ENCODE measurements at regions not wholly inside any gene's neighbourhood (a gene's known extent, or its start where the extent isn't known, plus 50 kb on each side); places are given as distances from the start of the nearest gene placed in this dataset.

DNA sequence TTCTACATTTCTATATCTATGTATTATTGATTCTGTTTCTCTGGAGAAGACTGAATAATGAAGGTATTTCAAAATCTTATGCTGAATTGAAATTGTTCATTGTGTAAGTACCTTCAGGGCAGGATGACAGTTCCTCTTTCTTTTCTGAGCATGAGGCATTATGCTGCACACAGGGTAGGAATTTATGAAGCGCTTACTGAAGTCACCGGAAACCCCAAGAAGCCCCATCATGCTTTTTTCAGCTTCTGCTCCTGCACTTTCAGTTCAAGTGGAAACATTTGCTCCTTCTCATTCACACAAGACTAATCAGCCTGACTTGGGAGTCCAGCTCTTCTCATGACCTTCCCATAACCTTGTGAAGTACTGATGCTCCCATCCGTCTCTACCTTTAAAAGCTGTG lies 314.7 kb upstream of the SORL1-AS1 start:
- in situ Hi-C loops (cut with HindIII; ENCODE audit: extremely low pct_ligation_motif_present, low pct_unique_long_range_greater_than_20kb) (no loop called here), intact Hi-C loops (cut with micrococcal nuclease; ENCODE audit: unreplicated experiment) (no loop called here)
- CTCF ChIA-PET (ENCODE audit: low intra/inter-chr PET ratio, low total read pairs), result no interaction called here
- TF ChIP-seq SOX5 (CRISPR knock-in tag; IDR thresholded peaks at IDR 0.05; ENCODE audit: borderline replicate concordance) (no peak), ZNF484 (CRISPR knock-in tag; IDR thresholded peaks at IDR 0.05; ENCODE audit: borderline replicate concordance, low read depth) (no peak), ZC3H13 (CRISPR knock-in tag; IDR thresholded peaks at IDR 0.05) (no peak), ZNF619 (CRISPR knock-in tag; IDR thresholded peaks at IDR 0.05) (no peak), NR3C1 (CRISPR knock-in tag; IDR thresholded peaks at IDR 0.05) (no peak), GLI4 (CRISPR knock-in tag; IDR thresholded peaks at IDR 0.05; ENCODE audit: borderline replicate concordance) (no peak), TOE1 (CRISPR knock-in tag; IDR thresholded peaks at IDR 0.05) (no peak), NFE2L1 (CRISPR knock-in tag; IDR thresholded peaks at IDR 0.05; ENCODE audit: borderline replicate concordance) (no peak), POLR2AphosphoS5 (IDR thresholded peaks at IDR 0.05; ENCODE audit: low read depth, low read length) (no peak), ZFP37 (CRISPR knock-in tag; IDR thresholded peaks at IDR 0.05; ENCODE audit: borderline replicate concordance) (no peak), ZBTB7B (CRISPR knock-in tag; IDR thresholded peaks at IDR 0.05) (no peak), ZNF550 (CRISPR knock-in tag; IDR thresholded peaks at IDR 0.05; ENCODE audit: borderline replicate concordance) (no peak), POLR2A (IDR thresholded peaks at IDR 0.05; ENCODE audit: insufficient read depth in 1 of 2, low read depth in 2 of 2, low read length in 2 of 2) (no peak)
- TF ChIP-seq, protein P1, sequence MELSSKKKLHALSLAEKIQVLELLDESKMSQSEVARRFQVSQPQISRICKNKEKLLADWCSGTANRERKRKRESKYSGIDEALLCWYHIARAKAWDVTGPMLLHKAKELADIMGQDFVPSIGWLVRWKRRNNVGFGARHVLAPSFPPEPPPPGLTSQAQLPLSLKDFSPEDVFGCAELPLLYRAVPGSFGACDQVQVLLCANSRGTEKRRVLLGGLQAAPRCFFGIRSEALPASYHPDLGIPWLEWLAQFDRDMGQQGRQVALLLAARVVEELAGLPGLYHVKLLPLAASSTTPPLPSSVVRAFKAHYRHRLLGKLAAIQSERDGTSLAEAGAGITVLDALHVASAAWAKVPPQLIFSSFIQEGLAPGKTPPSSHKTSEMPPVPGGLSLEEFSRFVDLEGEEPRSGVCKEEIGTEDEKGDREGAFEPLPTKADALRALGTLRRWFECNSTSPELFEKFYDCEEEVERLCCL (CRISPR knock-in tag; IDR thresholded peaks at IDR 0.05; ENCODE audit: borderline replicate concordance), result no peak
- TF ChIP-seq, protein P2, sequence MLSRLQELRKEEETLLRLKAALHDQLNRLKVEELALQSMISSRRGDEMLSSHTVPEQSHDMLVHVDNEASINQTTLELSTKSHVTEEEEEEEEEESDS (CRISPR knock-in tag; IDR thresholded peaks at IDR 0.05; ENCODE audit: borderline replicate concordance), result no peak
- H3K27ac ChIP-seq (ENCODE audit: extremely low read length, insufficient read depth, low read length), result no peak overlapping the region
- no peaks in the 10 kb centered on the region for H3K4me1 ChIP-seq (ENCODE audit: insufficient read depth, low read length)
- no TSS peak for BruUV-seq (replicated peaks)
- POLR2A ChIA-PET, result no interaction called here
- H3K9ac ChIP-seq (ENCODE audit: insufficient read depth, low read depth, low read length), result no peak overlapping the region
- DNase-seq (ENCODE audit: low spot score) (no peak), ATAC-seq (no peak), FAIRE-seq (no peak)
- H3K79me2 ChIP-seq (ENCODE audit: insufficient read depth, low read length), result no peaks in the 10 kb centered on the region
- no peaks in the 10 kb centered on the region for H3K9me3 ChIP-seq (ENCODE audit: low read length)
- no peak overlapping the region for H2AFZ ChIP-seq (ENCODE audit: low read length)
- 82% methylated on average over 3 of the region's 3 CpGs for WGBS (ENCODE audit: low lambda C conversion rate)
- no peaks in the 10 kb centered on the region for H4K20me1 ChIP-seq (ENCODE audit: insufficient read depth, low read length)
- no peak overlapping the region for H3K4me3 ChIP-seq (replicated peaks in 1 of 3; ENCODE audit: insufficient read depth in 1 of 3, low read depth in 2 of 3, low read length in 3 of 3)
- H3K27me3 ChIP-seq (ENCODE audit: control insufficient read depth in 1 of 2, insufficient read depth in 2 of 2, low read length in 2 of 2), result peaks cover 0 to 7% of the 10 kb centered on the region in 2 experiments; a peak in 1 of 5 replicates
- H3K4me2 ChIP-seq (ENCODE audit: low read depth, low read length), result no peak overlapping the region
- H3K36me3 ChIP-seq (replicated peaks in 1 of 2; ENCODE audit: control insufficient read depth in 1 of 2, insufficient read depth in 2 of 2, low read length in 2 of 2), result no peaks in the 10 kb centered on the region

All from HepG2 (cell line).